Heart left ventricle (tissue), 13 donors: ENCODE measurements at regions not wholly inside any gene's neighbourhood (a gene's known extent, or its start where the extent isn't known, plus 50 kb on each side); places are given as distances from the start of the nearest gene placed in this dataset.

ENCODE experiments used
- CTCF ChIP-seq, 12 donors: fragments of 200-600 bp; sonication (generic) in 4 of 12; IDR thresholded peaks; one replicate each; pipeline versions ENCODE4 v1.5.0 to v1.8.0; 2018 to 2022; ENCODE audit warnings: antibody characterized with exemption in 12 of 12, mild to moderate bottlenecking in 5 of 12
- POLR2A ChIP-seq, 2 donors: fragments of 450-650 bp; IDR thresholded peaks; one replicate each; pipeline ENCODE4 v1.6.1; 2017; ENCODE audit warnings: antibody characterized with exemption in 2 of 2, mild to moderate bottlenecking in 2 of 2, moderate library complexity in 2 of 2
- donor health status: ischemic (EF 13 %, LVEDD 7.1; RV severe dilation, severe dysfunction).
- donor health status: DM: no; HTN: yes; CAD: no.
- donor health status: DM: no; HTN: no; CAD: no.
- donor health status: ischemic (EF 25% LVEDD 6.9; RV normal size, moderate dysfunction).
- donor health status: ischemic (EF 25% LVEDD 5.7; RV mildly dilated, moderate dysfunction).
- donor health status: ischemic (EF 35%, LVEDD 5.7; RV mildly dilated, moderate dysfunction).
- donor health status: nonischemic (EF 11% LVEDD 7.7; RV severe dilation, severe dysfunction).
- donor health status: DM: yes; HTN: yes; CAD: no.
- donor health status: PGD.
- donor health status: ischemic (EF 29% LVEDD 5.4; RV normal size, mild dysfunction).
- donor health status: nonischemic (EF 23%, LVEDD 6.1; RV moderate dilation, normal function).

DNA sequence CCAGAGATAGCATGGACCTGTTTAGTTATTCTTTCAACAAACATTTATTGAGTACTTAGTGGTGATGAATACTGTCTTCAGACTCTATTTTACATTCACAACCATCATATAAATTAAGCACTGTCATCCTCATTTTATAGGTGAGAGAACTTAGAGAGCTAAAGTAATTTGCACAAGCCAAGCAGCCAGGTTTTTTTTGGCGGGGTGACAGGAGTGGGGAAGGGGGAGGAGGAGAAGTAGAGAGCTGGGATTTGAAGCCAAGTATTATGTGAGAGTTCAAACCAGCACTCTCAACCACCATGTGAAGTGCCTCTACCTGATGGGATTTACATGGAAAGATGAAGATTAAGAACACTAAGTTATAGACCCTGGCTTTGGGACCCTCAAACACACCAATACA is 547.4 kb upstream of the IL12A start:
- no peak for TF ChIP-seq CTCF (IDR thresholded peaks at IDR 0.05)
- no peak for TF ChIP-seq POLR2A (IDR thresholded peaks at IDR 0.05)
